HUES6 (cell line): ENCODE measurements at regions not wholly inside any gene's neighbourhood (a gene's known extent, or its start where the extent isn't known, plus 50 kb on each side); places are given as distances from the start of the nearest gene placed in this dataset.
"Not testable (repeated sequence)": the region's sequence is repeated elsewhere in the genome, so short reads cannot be mapped to it uniquely, and the experiment has no call there.

Experiments used
- H3K27ac ChIP-seq: 2 replicates; pipeline ENCODE4 v1.7.0; 2013; ENCODE audit warnings: low read depth, mild to moderate bottlenecking, low read length, inconsistent platforms
- H3K27me3 ChIP-seq: 2 replicates; pipeline ENCODE4 v1.6.1; 2013; ENCODE audit warnings: low read length; ENCODE audit not compliant: control insufficient read depth, insufficient read depth
- H3K36me3 ChIP-seq: 2 replicates; pipeline ENCODE4 v1.6.1; 2013; ENCODE audit warnings: low read length; ENCODE audit not compliant: control insufficient read depth, insufficient read depth
- H3K4me1 ChIP-seq: 2 replicates; pipeline ENCODE4 v1.6.1; 2013; ENCODE audit warnings: low read length; ENCODE audit not compliant: control insufficient read depth, insufficient read depth
- H3K4me3 ChIP-seq: 2 replicates; pipeline ENCODE4 v1.5.1; 2013; ENCODE audit warnings: low read depth, low read length
- H3K9ac ChIP-seq: one replicate; pipeline ENCODE4 v1.6.1; 2013; ENCODE audit warnings: mild to moderate bottlenecking, low read length
- H3K9me3 ChIP-seq: 2 replicates; pipeline ENCODE4 v1.6.1; 2013; ENCODE audit warnings: low read depth, low read length; ENCODE audit not compliant: control insufficient read depth, insufficient read depth

DNA sequence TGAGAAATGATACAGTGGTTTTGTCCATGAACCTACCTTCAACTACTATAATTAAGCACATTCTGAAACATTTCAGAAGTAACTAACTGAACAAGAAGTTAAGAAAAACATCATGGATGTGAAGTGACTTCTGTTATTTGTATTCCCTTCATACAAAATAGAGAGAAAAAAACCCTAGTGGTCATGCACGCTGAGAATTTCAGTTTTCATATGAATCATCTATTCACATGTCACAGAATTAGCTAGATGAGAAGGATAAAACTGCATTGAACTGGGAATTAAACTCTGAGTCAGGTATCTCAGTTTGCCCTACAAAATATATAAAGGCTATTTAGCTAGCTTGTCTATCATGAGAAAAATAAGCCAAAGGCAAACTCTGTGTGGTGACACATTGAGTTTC is 451.8 kb upstream of the FTMT start:
- Histone ChIP-seq H3K9ac (no peak overlapping the region), H3K4me3 (no peak overlapping the region), H3K36me3 (no peaks in the 10 kb centered on the region)

DNA sequence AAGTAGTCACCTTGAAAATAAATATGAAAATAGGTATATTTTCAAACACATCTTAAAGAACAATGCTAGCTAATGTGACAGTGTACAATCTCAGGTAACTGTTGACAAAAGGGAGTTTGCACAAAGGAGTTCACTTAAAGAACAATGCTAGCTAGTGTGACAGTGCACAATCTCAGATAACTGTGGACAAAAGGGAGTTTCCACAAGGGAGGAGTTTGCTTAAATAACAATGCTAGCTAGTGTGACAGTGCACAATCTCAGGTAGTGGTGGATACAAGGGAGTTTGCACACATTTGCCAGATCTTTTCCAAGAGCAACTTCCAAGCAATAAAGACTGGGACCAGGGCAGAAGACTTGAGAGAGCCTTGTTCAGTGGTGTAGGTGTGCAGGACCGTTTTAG is 442.9 kb upstream of the FTMT start:
- Histone ChIP-seq H3K9me3 (no peaks in the 10 kb centered on the region), H3K27me3 (no peaks in the 10 kb centered on the region), H3K4me1 (no peaks in the 10 kb centered on the region), H3K36me3 (no peaks in the 10 kb centered on the region), H3K9ac (no peak overlapping the region), H3K27ac (no peak overlapping the region), H3K4me3 (no peak overlapping the region)

More for the DNA sequence above, 451.8 kb upstream of the FTMT start:
- Histone ChIP-seq H3K4me1 (no peaks in the 10 kb centered on the region), H3K9me3 (peaks cover 9% of the 10 kb centered on the region), H3K27me3 (no peaks in the 10 kb centered on the region), H3K27ac (no peak overlapping the region)

DNA sequence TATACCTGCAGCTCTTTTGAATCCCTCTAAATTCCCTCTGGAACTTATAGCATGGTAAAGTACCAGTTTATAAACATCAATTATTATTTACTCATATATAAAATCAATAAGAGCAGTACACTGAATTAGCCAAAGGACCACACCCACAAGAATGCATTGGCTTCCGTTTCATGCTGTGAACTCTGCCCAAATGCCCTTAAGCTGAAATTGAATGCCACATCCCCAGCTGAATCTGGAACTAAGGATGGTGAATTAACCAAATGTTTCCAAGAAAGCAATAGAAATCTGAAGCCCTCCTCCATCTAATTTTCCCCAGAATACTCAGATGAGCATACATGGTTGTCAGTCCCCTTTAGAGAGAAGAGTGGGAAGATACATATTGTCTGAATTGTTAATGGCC is 436.4 kb upstream of the FTMT start:
- H3K27me3 ChIP-seq, result no peaks in the 10 kb centered on the region
- H3K36me3 ChIP-seq, result no peaks in the 10 kb centered on the region
- no peak overlapping the region for H3K4me3 ChIP-seq
- no peak overlapping the region for H3K27ac ChIP-seq
- H3K9me3 ChIP-seq, result no peaks in the 10 kb centered on the region
- no peak overlapping the region for H3K9ac ChIP-seq
- no peaks in the 10 kb centered on the region for H3K4me1 ChIP-seq

DNA sequence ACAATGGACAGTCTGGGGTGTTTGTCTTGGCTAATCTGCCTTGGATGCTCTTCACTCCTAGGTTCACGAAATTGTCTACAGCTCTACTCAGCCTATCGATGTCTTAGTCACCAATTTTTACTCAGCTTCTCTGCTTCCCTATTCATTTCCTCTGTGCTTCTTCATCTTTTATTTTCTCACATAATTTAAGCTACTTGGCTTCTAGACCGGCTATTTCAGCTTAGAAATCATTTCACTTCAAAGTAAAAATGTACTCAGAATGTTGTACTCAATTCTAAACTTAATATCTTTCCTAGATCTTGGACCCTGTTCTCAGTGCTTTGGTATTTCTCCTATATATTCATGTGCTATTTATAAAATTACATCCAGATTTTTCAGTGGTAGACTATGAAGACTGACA is 430.0 kb upstream of the FTMT start:
- Histone ChIP-seq H3K9ac (no peak overlapping the region), H3K27me3 (no peaks in the 10 kb centered on the region), H3K27ac (no peak overlapping the region), H3K9me3 (0 out of 2 replicates have a peak, but pooled peaks cover 4% of the 10 kb centered on the region), H3K4me3 (no peak overlapping the region), H3K4me1 (no peaks in the 10 kb centered on the region), H3K36me3 (no peaks in the 10 kb centered on the region)

DNA sequence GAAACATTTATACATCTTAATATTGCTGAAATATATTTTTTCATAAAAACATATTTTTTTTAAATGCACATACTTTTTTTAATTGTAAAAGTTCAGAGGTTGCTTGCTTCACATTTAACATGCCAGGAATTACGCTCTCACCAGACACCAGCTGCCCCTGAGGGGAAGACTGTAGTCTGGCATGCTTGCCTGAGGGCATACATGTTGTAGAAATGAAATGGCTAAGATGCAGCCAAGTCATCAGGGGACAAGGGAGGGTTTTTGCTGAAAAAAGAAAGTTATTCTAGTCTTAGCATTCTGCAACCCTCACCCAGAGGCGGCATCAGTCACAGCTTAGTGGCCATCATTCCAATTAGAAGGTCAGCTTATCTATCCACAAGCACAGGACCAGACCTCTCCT is 426.7 kb upstream of the FTMT start:
- H3K4me3 ChIP-seq, result no peak overlapping the region
- no peak overlapping the region for H3K27ac ChIP-seq
- H3K4me1 ChIP-seq, result no peaks in the 10 kb centered on the region

DNA sequence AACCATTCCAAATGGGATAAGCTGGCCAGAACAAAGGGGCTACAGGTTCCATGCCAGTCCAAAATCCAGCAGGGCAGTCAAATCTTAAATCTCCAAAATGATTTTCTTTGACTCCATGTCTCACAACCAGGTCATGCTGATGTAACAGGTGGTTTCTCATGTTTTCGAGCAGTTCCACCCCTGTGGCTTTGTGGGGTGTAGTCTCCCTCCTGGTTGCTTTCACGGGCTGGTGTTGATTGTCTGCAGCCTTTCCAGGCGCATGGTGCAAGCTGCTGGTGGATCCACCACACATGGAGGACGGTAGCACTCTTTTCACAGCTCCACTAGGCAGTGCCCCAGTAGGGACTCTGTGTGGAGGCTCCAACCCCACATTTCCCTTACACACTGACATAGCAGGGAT is 425.5 kb upstream of the FTMT start:
- Histone ChIP-seq H3K4me1 (no peaks in the 10 kb centered on the region), H3K9me3 (0 out of 2 replicates have a peak, but pooled peaks cover 4% of the 10 kb centered on the region), H3K9ac (no peak overlapping the region), H3K4me3 (no peak overlapping the region), H3K27ac (no peak overlapping the region), H3K36me3 (no peaks in the 10 kb centered on the region), H3K27me3 (no peaks in the 10 kb centered on the region)

More for the DNA sequence above, 426.7 kb upstream of the FTMT start:
- Histone ChIP-seq H3K9me3 (0 out of 2 replicates have a peak, but pooled peaks cover 4% of the 10 kb centered on the region), H3K27me3 (no peaks in the 10 kb centered on the region), H3K9ac (no peak overlapping the region), H3K36me3 (no peaks in the 10 kb centered on the region)

DNA sequence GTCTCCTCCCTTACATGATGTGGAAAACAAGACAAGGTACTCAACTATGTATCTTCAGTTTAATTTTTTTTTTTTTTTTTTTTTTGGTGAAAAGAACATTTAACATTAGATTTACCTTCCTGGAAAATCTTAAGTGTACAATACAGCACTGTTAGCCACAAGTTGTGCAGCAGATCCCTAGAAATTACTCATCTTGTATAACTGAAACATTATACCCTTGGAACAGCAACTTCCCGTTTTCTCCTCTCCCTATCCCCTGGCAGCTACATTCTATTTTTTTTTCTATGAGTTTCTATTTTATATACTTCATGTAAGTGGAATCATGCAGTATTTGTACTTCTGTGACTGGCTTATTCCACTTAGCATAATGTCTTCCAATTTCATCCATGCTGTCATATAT is 421.9 kb upstream of the FTMT start:
- Histone ChIP-seq H3K4me3 (no peak overlapping the region), H3K4me1 (no peaks in the 10 kb centered on the region), H3K36me3 (no peaks in the 10 kb centered on the region), H3K9ac (no peak overlapping the region), H3K27ac (no peak overlapping the region), H3K27me3 (no peaks in the 10 kb centered on the region), H3K9me3 (0 out of 2 replicates have a peak, but pooled peaks cover 4% of the 10 kb centered on the region)

DNA sequence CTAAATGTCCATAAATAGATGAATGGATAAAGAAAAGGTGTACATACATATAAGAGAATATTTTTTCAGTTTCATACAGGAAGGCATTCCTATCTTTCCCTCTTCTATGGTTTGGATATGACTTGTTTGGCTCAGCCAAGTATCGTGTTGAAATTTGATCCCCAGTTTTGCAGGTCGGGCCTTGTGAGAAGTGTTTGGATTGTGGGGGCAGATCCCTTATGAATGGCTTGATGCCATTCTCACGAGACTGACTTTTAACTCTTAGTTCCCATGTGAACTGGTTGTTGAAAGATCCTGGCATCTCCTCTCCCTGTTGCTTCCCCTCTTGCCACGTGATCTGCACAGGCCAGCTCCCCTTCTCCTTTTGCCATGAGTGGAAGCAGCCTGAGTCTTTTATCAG is 421.1 kb upstream of the FTMT start:
- Histone ChIP-seq H3K9me3 (0 out of 2 replicates have a peak, but pooled peaks cover 4% of the 10 kb centered on the region), H3K36me3 (no peaks in the 10 kb centered on the region)

DNA sequence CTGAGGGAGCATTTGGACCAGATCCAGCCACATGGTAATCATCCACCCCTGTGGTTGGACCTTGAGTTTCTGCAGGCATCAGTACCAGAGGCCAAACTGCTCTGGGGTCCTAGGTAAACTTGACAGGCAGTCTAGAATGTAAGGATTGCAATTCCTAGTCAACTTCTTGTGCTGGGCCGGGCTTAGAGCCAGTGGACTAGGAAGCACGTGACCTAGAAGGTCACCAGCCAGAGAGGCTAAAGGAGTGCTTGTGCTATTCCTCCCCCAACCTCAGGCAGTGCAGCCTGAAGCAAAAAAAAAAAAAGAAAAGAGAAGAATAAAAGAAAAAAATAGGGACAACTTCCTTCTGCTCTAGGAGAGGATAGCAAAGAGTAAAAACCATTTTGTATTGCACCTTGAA is 406.2 kb upstream of the FTMT start:
- Histone ChIP-seq H3K4me1 (no peaks in the 10 kb centered on the region), H3K9me3 (no peaks in the 10 kb centered on the region), H3K9ac (no peak overlapping the region), H3K4me3 (no peak overlapping the region), H3K27ac (no peak overlapping the region), H3K36me3 (no peaks in the 10 kb centered on the region), H3K27me3 (no peaks in the 10 kb centered on the region)

More for the DNA sequence above, 421.1 kb upstream of the FTMT start:
- H3K4me3 ChIP-seq, result no peak overlapping the region
- H3K27me3 ChIP-seq, result no peaks in the 10 kb centered on the region
- H3K27ac ChIP-seq, result no peak overlapping the region
- H3K4me1 ChIP-seq, result no peaks in the 10 kb centered on the region
- H3K9ac ChIP-seq, result no peak overlapping the region

DNA sequence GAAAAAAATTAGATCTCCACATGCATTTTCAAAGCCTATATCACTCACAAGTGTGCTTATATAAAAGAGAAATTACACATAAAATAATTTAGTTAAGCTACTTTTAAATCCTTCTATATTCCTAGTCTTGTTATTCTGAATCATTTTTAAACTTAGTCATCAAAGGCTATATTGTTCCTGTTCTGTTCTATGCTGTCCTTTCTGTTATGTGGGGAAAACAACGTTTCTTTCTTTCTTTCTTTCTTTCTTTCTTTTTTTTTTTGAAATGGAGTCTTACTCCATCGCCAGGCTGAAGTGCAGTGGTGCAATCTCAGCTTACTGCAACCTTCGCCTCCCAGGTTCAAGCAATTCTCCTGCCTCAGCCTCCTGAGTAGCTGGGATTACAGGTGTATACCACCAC is 389.2 kb upstream of the FTMT start:
- Histone ChIP-seq H3K4me1 (no peaks in the 10 kb centered on the region), H3K27ac (no peak overlapping the region), H3K4me3 (no peak overlapping the region), H3K36me3 (no peaks in the 10 kb centered on the region), H3K9me3 (no peaks in the 10 kb centered on the region), H3K27me3 (no peaks in the 10 kb centered on the region), H3K9ac (no peak overlapping the region)

DNA sequence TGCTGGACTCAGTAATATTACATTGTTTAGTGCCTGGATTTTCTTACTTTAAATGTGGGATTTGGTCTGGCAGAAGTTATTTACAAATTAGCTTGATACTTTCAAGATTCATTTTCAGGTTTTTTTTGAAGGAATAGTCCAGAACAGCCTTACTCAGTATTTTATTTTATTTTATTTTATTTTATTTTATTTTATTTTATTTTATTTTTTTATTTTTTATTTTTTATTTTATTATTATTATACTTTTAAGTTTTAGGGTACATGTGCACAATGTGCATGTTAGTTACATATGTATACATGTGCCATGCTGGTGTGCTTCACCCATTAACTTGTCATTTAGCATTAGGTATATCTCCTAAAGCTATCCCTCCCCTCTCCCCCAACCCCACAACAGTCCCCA is 380.5 kb upstream of the FTMT start:
- H3K4me3 ChIP-seq, H3K27ac ChIP-seq, H3K27me3 ChIP-seq, H3K9me3 ChIP-seq, H3K36me3 ChIP-seq, H3K4me1 ChIP-seq, H3K9ac ChIP-seq: not testable (repeated sequence)

DNA sequence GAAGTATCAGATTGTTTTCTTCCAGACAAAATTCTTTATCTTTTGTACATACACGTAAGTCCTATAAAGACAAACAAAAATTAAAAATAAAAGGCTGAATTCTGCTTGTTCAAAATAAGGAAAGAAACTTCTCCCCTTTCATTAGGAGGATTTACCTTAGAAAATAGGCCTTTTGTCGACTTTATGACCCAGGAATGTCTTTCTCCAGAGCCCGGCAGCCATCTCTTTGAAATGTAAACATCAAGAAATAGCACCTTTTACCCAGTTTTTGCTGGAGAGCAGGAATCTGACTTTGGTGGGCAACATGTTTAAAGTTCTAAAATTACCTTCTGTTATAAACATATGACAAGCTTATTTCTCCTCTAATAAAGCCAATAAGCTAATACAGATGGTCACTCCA is 373.0 kb upstream of the FTMT start:
- Histone ChIP-seq H3K4me1 (peaks cover 28% of the 10 kb centered on the region), H3K9ac (no peak overlapping the region), H3K36me3 (no peaks in the 10 kb centered on the region), H3K9me3 (no peaks in the 10 kb centered on the region), H3K27me3 (no peaks in the 10 kb centered on the region), H3K27ac (peak overlapping the region; percentile 74), H3K4me3 (0 out of 2 replicates have a peak overlapping the region, but pooled peaks have one; percentile 8)
